Cardiac fibroblast (primary cell): ENCODE measurements at regions not wholly inside any gene's neighbourhood (a gene's known extent, or its start where the extent isn't known, plus 50 kb on each side); places are given as distances from the start of the nearest gene placed in this dataset.
A peak's percentile ranks its signal among the peaks of the same experiment; 100 is the strongest.

Experiments
- DNase-seq, 2 donors: peaks; one replicate each; pipeline versions ENCODE4 v3.0.0 to v3.0.0-alpha.2; 2010; ENCODE audit warnings: low read depth in 2 of 2
- H3K4me3 ChIP-seq, 2 donors: replicated peaks in 1 of 2; 1 replicate in 1 of 2; 2 replicates in 1 of 2; pipeline ENCODE4 v1.5.1; 2011; ENCODE audit warnings: low read depth in 2 of 2, low read length in 2 of 2, mild to moderate bottlenecking in 2 of 2, moderate library complexity in 1 of 2
- TF ChIP-seq, protein P1 (sequence below): IDR thresholded peaks from one replicate; pipeline ENCODE4 v1.5.1; 2011; ENCODE audit warnings: low read depth, mild to moderate bottlenecking, low read length, inconsistent platforms

DNA sequence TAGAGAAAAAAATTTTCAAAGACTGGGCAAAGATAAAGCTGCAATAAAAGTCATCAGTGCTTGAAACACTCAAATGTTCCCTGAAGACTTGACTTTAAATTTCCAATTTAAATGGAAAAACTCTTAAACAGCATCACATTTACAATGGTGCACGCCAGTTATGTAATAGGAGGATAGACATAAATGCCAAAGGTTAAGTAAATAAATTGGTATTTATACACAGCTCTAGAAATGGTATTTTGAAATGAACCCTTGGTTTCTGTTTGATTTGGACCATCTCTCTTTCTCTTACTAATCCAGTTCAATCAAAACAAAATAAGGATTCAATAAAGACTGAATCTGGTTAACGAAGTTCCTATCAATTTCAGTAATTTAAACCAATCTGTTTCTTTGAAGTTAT is 272.6 kb downstream of the GPM6A start:
- no peak overlapping the region for H3K4me3 ChIP-seq
- no peak for DNase-seq
- TF ChIP-seq, protein P1, sequence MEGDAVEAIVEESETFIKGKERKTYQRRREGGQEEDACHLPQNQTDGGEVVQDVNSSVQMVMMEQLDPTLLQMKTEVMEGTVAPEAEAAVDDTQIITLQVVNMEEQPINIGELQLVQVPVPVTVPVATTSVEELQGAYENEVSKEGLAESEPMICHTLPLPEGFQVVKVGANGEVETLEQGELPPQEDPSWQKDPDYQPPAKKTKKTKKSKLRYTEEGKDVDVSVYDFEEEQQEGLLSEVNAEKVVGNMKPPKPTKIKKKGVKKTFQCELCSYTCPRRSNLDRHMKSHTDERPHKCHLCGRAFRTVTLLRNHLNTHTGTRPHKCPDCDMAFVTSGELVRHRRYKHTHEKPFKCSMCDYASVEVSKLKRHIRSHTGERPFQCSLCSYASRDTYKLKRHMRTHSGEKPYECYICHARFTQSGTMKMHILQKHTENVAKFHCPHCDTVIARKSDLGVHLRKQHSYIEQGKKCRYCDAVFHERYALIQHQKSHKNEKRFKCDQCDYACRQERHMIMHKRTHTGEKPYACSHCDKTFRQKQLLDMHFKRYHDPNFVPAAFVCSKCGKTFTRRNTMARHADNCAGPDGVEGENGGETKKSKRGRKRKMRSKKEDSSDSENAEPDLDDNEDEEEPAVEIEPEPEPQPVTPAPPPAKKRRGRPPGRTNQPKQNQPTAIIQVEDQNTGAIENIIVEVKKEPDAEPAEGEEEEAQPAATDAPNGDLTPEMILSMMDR: no peak

DNA sequence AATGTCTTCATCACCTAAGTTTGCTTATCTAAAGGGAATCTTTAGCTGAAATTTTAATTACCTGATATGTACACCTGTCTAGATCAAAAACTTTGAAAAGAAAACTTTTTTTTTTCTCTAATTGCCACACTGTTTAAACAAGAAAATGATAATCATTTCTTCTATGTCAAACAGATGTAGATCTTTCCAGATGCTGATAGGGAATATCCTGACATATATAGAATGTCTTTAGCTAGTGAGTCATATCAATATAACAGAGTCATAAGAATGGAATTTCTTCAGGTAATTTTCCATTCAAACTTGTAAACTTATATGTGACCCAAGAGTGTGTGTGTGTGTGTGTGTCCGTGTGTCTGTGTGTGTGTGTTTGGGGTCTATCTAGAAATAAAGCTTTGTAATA is 271.9 kb downstream of the GPM6A start:
- TF ChIP-seq, protein P1: no peak
- H3K4me3 ChIP-seq: no peak overlapping the region
- no peak for DNase-seq

GRCh38 chr4:175540732-175541131 is 271.3 kb downstream of the GPM6A start:
- DNase-seq: no peak
- no peak overlapping the region for H3K4me3 ChIP-seq
- TF ChIP-seq, protein P1: no peak

GRCh38 chr4:175542786-175543185 is 269.3 kb downstream of the GPM6A start:
- peak; percentile 4 to 42 for DNase-seq
- no peak overlapping the region for H3K4me3 ChIP-seq
- TF ChIP-seq, protein P1: no peak

DNA sequence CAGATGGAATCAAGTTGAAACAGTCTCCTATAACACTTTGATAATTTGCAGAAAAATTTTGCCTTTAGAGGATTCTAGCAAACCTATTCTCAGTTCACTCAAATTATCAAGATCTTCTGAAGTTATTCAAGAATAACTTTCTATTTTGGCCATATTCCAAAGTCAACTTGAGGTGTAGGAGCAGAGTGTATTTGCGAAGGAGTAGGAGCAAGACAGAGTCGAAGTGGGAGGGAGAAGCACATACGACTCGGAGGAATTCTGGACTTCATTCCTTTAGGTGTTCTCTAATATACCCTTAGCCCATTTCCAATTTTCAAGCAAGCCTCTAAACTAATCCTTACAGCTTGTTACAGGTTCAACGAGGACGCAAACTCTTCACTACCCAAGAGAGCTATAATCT is 252.9 kb downstream of the GPM6A start:
- no peak for DNase-seq
- no peak overlapping the region for H3K4me3 ChIP-seq
- TF ChIP-seq, protein P1: no peak

GRCh38 chr4:175559526-175559925 is 252.5 kb downstream of the GPM6A start:
- no peak overlapping the region for H3K4me3 ChIP-seq
- DNase-seq: no peak
- TF ChIP-seq, protein P1: no peak

DNA sequence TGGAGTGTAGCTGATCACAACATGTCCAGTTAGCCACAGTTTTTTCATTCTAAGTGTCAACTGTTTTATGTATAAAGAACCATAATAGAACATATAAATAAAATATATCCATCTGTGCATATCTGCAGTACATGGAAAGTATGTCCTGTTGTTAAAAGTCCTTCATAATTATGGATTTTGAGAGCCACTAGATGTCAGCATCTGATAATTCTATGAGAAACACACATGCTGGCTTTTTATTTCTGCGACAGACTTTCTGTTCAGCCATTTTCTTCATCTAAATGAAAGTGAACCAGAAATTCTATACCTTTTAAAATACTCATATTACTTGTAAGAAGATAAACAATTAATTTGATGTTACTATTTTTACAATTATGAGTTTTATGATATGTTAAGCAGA is 251.5 kb downstream of the GPM6A start:
- peak; percentile 3 to 46 for DNase-seq
- TF ChIP-seq, protein P1: no peak
- no peak overlapping the region for H3K4me3 ChIP-seq
